ENCODE measurements at regions not wholly inside any gene's neighbourhood (a gene's known extent, or its start where the extent isn't known, plus 50 kb on each side); places are given as distances from the start of the nearest gene placed in this dataset.

GRCh38 chr3:66610562-66610909 lies 109.7 kb upstream of the LRIG1 start:
- TF ChIP-seq CTCF (IDR thresholded peaks at IDR 0.05) (no peak), EZH2phosphoT487 (IDR thresholded peaks at IDR 0.05) (no peak)

All from neural progenitor cell (in vitro differentiated cells).